GM19463 (cell line): ENCODE measurements at regions not wholly inside any gene's neighbourhood (a gene's known extent, or its start where the extent isn't known, plus 50 kb on each side); places are given as distances from the start of the nearest gene placed in this dataset.
"Not testable (repeated sequence)": the region's sequence is repeated elsewhere in the genome, so short reads cannot be mapped to it uniquely, and the experiment has no call there.

ENCODE experiments used
- ATAC-seq: cut with Tn5 transposase; IDR thresholded peaks from one replicate; pipeline ENCODE4 v1.9.1; 2021; ENCODE audit warnings: mild to moderate bottlenecking, moderate library complexity; ENCODE audit not compliant: unreplicated experiment

DNA sequence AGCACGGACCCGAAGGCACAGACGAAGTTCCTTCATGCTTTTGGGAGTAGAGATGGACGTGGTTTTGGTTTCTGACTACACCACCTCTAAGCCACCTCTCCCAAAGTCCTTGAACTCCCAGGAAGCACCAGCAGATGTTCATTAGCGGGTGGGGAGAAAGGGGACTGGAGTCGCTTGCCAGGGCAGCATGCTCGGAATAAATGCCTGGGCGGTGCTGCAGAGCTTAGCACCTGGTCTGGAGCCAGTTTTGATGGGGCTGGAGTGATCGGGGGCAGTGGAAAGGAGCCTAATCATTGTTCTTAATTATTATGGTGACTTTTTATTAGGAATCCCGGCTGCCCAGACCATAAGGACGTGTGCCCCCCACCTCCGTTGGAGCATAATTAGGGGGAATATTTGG lies 220.8 kb downstream of the TFCP2L1 start:
- no peak for ATAC-seq

DNA sequence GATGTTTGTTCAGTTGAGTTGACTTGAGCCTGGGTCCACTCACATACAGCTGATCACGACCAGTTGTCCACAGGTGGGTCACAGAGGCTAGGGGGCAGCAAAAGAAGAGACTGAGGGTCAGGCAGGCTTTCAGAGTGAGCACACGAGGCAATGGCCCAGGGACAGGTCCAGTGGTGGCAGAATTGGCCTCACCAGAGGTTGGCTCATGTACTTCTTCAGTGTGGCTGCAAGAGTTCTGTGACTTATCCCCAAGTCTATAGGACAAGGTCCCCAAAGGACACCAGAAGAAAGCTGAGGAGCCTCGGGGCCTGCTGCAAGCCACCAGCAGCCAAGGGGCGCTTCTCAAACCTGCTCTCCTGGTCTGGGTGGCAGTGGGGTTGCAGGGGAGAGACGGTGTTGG lies 219.8 kb downstream of the TFCP2L1 start:
- ATAC-seq, result no peak

DNA sequence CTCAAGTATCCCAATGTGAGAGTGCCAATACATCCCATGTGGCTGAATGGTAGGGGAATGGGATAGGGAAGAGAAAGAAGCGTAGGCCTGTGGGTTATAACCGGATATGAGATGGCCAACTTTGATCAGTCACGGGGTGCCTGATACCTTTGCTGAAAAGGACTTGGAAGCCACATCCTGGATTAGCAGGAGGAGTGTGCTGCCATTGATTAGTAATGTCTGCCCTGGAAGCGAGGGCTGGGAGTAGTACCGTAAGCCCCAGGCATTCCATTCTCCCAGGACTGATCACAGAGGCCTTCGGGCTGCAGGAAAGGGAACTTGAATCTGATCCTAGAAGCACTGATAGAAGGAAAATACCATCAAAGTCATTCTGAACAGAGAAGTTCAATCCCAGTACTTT lies 218.5 kb downstream of the TFCP2L1 start:
- no peak for ATAC-seq

DNA sequence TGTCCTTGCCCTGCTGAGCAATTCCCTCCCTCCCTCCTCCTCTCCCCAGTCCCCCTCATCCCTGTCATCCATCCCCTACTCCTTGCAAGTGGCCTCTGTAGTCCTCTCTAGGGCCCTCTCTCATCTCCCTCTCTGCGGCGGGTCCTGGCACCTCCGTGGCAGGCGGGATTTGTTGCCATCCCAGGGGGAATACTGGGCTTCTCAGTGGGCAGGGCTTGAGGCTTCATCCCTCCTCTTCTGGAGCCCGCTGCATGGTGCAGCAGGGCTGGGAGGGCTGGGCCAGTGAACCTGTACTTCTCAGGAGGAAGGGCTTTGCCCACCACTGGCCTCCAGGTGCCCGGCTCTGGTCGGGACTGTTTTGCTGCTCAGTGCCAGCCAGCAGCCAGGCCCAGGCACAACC lies 216.2 kb downstream of the TFCP2L1 start:
- no peak for ATAC-seq

DNA sequence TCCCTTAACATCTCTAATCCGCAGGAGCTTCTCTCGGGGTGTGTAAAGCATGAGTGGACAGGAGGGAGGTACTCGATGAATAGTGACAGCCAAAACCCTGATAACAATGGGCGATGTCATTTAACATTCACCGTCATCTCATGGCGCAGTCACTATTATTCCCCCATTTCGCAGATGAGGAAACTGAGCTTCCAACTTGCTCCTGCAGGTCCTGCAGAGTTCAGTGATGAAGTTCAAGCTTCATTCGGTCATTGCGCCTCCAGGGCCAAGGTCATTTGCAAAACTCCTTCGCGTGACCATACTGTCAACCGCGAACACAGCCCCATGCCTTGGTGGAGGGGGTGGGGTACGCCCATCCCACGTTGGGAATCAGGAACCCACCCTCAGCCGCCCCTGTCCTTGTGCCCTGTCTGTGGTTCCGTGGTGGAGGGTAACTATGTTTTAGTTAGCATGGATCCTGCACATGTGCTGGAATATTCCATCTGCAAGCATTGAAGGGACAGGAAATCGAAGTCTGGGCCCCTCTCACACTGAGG lies 215.5 kb downstream of the TFCP2L1 start:
- no peak for ATAC-seq

DNA sequence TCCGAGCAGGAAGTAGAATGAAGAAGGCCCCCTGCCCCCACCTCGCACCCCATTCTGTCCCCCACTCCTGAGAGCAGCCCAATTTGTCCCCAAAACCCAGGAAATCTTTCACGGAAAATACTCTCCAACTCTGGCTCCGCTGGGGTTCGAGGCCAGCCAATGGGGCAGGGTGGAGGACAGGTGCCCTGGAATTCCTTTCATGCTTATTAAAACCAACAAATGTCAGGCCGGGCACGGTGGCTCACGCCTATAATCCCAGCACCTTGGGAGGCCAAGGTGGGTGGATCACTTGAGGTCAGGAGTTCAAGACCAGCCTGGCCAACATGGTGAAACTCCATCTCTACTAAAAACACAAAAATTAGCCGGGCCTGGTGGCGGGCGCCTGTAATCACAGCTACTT lies 214.9 kb downstream of the TFCP2L1 start:
- not testable (repeated sequence) for ATAC-seq

DNA sequence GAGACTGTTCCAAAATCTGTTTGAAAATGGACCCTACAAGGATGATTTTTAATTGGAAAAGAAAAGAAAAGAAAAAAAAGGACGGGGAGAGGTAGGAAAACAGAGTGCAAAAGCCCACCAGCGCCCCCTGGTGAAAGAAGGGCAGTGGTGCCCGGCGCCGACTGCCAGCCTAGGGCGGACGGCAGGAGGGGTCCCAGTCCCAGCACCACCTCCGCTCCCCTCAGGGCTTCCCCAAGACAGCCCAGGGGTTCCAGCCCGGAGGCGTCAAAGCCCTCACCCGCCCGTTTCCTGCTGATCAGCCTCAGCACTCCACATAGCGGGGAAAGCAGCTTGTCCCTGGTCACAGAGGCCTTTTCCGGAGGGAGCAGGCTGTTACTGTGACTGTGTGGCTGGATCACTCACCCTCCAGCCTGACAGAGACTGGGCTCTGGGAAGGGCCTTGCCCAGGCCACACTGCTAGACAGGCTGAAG lies 213.9 kb downstream of the TFCP2L1 start:
- peak; percentile 61 for ATAC-seq

DNA sequence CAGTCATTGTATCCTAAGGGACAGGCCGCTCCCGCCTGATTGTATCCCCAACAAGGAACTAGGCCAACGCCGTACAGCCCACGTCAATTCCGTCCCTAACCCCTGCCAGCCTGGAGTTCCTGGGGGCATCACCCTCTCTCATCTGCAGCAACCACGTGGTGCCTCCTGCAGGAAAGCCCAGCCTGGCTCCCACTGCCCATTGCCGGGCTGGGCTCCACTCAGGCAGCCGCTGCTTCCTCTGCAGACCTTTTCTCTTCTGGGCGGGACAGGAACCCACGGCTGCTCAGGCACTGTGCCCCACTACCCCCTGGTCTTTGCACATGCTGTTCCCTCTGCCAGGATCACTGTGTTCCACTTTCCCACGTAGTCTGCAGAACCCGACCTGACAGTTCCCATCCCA lies 212.2 kb downstream of the TFCP2L1 start:
- no peak for ATAC-seq

DNA sequence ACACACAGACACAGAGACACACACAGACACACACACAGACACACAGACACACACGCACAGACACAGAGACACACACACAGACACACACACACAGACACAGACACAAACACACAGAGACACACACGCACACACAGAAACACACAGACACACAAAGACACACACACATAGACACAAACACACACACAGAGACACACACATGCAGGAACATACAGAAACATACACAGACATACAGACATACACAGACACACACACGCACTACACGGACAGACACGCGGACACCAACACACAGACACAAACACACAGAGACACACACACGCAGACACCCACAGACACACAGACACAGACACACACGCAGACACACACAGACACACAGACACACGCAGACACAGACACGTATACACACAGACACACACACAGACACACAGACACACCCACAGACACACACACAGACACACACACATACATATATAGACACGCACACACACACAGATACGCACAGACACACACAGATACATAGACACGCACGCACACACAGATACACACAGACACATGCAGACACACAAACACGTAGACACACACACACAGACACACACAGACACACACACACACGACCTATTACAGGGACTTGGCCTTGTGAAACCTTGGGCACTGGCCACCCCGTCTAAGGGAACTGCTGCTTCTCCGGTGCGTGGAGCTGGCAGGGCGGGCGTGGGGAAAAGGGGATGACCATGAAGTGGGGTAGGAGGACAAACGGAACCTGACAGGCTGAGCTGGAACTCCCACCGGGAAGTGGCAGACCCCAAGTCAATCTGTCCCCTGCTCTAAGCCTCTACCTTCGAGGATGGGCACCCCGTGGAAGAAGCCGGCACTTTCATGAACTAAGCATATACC lies 211.4 kb downstream of the TFCP2L1 start:
- ATAC-seq, result no peak

DNA sequence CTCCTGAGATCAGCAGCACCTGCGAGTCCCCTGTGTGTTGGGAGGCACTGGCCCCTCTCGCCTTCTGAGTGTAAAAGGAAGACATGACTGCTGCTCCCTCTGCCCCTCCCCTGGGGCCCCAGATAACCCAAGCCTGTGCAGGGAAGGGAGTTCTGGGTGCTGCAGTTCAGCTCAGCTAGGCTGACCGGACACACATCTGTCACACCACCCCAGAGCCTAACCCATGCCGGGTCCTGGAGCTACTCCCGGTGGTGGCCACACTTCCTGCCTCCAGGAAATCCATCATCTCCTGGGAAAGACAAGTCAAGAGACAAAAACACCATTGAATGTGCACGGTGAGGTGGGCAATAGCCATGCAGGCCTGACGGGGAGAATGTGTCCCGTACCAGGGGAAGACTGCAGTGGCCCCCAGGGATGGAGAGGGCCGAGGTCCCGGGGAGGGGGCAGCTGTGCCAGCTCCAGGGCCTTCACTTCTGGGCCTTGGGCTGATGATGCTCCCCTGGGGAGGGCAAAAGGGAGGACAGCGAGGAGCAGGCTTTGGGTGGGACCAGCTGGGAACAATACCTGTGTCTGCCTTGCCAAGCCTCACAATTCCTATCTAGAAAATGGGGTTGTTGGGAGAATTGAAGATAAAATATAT lies 210.6 kb downstream of the TFCP2L1 start:
- no peak for ATAC-seq

DNA sequence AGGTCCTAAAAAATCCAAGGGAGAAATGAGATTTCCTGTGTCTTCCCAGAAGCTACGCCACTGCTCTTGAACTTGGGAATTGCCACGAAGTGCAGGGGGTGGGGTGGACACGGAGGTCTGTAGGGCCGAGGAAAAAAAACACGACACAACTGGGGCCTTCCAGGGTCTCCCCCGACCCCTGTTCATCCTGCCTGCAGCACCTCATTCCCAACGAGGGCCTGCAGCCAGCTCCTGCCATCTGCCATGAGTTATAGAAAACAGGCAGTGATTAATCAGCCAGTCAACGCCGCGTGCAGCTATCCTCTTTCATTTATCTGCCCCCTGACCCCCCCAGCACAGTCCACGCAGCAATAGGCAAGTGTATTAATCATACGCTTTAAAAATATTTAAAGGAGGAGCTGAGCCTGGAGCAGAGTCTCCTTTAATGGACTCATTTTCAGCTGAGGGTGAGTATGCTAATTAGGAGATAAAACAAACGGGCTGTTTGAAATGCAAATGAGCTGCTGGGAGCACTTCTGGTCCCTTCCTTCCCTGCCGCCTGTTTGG lies 209.9 kb downstream of the TFCP2L1 start:
- ATAC-seq, result no peak

DNA sequence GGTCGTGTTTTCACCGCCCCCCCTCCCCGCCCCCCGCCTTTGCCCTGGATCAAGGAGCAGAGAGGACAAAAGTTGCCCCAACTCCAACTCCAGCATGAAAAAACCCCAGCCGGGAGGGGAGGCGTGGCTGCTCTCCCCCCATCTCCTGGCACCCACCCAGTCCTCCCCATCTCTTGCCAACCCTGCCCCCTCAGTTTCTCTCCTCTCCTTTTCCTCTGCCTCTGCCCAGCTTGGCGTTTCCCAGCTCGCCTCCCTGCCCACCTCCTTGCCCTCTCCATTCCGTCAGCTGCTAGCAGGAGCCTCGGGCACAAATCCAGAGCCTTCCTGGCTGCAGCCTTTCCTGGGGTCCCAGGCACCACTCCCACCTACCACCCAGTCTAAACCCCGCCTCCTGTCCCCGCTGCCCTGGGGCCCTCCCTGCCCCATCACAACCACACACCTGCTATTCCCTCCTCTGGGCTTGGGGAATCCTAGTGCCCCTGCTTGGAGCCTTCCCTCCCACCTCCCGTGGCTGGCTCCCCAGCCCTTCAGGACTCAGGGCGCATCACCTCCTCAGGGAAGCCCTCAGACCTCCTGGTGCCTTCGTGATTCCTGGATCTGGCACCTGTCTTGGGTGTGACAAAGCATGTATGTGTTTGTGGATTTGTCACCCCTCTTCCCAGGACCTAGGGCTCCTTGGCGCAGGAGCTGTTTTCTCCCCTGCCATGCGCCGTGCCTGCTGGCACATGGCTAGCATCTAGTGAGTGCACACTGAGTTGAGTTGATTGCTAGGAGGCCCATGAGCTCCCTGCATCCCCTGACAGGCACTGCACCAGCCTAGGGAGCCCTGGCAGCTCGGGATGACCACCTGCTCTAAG lies 209.1 kb downstream of the TFCP2L1 start:
- no peak for ATAC-seq

DNA sequence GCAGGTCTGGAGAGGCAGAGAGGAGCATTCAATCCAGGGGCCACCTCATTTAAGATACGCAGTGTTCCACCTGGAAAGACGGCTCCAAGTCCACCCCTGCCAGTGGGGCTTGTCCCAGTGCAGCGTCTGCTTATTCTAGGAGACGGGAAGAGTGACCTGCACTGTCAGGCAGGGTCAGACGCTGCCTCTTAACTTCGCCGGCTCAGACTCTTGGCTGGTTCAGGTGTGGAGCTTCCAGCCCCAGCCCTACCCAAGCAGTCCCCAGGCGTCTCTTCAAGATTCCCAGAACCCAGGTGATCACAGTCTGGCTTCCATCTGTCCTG lies 208.5 kb downstream of the TFCP2L1 start:
- ATAC-seq, result no peak

DNA sequence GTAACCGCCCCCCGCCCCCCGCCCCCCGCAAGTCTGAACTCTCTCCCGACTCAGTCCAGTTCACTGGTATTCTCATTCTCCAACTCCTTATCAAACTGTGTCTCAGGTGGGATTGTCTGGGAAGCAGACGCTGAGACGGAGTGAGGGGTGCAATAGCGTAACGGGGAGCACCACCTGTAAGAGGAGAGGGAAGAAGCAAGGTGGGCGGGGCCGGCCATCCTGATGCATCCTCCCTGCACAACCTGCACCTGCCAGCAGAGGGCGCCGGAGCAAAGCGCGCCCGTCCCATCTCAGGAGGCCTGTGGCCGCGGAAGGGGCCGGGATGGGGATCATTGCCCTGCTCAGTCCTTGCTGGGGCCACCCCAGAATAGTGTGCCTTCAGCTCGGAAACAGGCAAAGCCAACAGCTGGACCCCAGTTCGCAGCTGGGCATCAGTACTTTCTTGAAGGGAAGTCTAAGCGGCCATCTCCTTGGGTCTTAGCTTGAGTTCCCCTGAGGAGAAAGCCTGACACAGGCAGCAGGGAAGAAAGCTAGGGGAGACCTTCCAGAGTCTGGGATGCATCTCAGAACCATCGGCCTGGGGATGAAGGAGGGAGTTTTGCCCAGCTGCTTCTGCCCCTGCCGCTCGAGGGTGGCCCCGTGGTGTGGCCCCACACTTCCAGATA lies 208.0 kb downstream of the TFCP2L1 start:
- peak; percentile 66 for ATAC-seq

DNA sequence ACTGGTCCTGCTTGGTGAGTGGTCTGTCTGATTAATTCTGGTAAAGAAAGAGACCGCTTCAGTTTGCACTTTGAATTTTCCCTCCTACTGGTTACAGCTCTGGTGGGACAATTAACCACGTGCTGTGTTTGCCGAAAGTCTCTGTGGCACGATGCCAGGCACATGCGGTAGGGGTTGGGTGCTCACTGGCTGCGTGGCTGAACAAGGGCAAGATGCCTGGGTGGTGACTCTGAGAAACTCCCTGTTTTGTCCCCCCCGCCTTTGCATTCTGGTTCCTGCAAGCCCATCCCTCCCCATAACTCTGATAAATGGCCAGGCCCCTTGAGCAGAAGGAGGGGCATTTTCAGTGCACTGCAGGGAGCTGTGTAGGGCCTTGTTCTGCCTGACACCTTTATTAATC lies 206.1 kb downstream of the TFCP2L1 start:
- ATAC-seq, result no peak

DNA sequence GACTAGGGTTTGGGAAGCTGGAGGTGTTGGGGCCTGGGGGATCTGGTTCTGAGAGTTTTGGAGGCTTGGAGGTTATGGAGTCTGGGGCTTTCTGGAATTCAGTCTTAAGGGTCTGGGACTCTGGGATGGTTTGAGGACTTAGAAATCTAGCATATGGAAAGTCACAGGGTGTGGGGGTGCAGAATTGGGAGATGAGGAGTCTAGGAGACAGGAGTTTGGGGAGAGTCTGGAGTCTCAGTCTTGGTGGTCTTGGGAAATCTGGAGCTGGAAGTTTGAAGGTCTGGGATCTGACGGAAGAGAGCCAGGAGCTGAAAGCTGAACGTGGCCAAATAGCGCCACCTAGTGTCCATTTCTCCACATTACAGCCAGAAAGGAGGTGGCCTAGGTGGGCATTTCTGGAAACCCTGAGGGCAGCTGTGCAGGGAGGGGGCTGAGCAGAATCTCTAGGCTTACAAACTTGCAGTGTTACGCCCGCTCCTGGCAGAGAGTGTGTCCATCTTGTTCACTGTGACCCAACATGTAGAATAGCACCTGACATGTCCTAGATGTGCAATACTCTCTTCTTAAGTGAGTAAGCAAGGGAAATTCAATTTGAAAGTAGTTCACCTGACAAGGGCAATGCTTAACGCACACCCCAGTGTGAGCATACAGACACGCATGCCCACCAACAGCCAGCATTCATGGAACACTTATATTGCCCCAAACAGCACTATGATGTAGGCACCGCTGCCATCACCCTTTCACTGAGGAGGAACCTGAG lies 204.8 kb downstream of the TFCP2L1 start:
- no peak for ATAC-seq

DNA sequence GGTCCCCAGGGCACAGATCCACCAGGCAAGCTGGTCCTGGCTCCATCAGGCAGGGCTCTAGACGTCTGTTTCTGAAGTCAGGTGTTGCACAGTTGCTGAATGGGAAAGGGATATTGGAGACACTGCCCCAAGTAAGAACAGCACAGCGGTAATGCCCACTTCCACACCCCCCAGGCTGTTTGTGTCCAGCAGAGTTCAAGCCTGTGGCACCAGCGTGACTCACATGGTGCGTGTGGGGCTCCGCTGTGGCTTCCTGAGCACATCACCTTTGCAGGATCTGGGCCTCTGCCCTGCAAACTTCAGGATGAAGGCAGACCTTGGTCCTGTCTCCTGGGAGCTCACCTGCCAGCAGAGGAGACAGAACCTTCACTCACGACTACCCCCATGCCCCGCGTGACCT lies 203.3 kb downstream of the TFCP2L1 start:
- ATAC-seq, result no peak

DNA sequence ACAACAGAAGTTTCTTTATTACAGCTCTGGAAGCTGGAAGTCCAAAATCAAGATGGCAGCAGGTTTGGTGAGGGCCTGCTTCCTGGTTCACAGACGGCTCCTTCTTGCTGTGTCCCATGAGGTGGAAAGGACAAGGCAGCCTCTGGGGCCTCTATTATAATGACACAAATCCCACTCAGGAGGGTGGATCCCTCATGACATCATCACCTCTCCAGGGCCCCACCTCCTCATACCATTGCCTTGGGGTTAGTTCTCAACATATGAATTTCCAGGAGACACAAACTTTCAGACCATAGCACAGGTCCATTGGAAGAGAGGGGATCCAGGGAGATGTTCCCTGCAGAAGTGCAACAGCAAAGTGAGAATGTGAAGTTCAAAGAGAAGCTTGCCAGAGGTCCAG lies 202.8 kb downstream of the TFCP2L1 start:
- ATAC-seq, result no peak

DNA sequence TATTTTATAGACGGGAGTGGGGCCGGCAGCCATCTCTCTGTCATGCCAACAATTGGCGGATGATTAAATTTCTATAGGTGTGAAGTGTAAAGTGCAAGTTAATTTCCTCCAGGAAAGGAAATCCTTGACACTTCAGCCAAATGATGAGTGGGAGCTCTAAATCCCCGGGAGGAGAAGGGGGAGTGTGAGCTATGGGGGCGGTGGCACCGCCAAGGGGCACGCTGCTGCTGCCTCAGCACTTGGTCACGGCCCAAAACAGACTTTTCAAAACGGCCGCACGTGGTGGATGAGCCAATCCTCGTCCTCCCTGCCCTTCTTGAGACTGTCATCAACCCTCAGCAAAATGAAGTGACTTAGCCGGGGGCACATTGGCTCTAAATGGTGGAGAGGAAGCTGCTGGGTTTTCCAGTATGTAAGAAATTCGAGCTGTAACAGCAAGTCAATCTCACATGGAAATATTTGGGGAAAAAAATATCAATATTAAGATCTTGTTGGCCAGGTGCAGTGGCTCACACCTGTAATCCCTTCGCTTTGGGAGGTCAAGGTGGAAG lies 200.8 kb downstream of the TFCP2L1 start:
- ATAC-seq, result no peak
